HG03045 (cell line): ENCODE measurements at regions not wholly inside any gene's neighbourhood (a gene's known extent, or its start where the extent isn't known, plus 50 kb on each side); places are given as distances from the start of the nearest gene placed in this dataset.
"Not testable (repeated sequence)": the region's sequence is repeated elsewhere in the genome, so short reads cannot be mapped to it uniquely, and the experiment has no call there.

Source experiments
- ATAC-seq: cut with Tn5 transposase; IDR thresholded peaks from one replicate; pipeline ENCODE4 v1.9.1; 2021; ENCODE audit warnings: mild to moderate bottlenecking, moderate library complexity; ENCODE audit not compliant: unreplicated experiment

DNA sequence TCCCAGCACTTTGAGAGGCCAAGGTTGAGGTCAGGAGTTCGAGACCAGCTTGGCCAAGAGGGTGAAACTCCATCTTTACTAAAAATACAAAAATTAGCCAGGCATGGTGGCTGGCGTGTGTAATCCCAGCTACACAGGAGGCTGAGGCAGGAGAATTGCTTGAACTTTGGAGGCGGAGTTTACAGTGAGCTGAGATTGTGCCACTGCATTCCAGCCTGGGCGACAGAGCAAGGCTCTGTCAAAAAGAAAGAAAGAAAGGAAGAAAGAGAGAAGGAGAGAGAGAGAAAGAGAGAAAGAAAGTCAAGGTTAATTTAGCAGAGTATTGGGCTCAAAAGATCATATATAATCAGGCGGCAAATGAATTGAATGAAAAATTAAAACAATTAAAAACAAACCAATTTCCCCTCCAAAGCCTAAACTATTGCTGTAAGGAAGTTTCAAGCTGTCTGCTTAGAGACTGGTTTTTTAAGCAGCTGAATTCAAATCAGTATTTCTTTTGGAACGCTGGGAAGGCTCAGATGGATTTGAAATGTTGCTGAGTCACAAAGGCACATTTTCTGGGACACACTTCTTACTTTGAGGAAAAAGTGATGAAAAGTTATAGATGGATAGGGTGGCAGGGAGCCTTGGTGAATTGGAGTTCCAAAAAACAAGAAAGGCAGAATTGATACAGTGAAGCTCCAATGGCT lies 81.3 kb upstream of the BHLHE40 start:
- no peak for ATAC-seq

DNA sequence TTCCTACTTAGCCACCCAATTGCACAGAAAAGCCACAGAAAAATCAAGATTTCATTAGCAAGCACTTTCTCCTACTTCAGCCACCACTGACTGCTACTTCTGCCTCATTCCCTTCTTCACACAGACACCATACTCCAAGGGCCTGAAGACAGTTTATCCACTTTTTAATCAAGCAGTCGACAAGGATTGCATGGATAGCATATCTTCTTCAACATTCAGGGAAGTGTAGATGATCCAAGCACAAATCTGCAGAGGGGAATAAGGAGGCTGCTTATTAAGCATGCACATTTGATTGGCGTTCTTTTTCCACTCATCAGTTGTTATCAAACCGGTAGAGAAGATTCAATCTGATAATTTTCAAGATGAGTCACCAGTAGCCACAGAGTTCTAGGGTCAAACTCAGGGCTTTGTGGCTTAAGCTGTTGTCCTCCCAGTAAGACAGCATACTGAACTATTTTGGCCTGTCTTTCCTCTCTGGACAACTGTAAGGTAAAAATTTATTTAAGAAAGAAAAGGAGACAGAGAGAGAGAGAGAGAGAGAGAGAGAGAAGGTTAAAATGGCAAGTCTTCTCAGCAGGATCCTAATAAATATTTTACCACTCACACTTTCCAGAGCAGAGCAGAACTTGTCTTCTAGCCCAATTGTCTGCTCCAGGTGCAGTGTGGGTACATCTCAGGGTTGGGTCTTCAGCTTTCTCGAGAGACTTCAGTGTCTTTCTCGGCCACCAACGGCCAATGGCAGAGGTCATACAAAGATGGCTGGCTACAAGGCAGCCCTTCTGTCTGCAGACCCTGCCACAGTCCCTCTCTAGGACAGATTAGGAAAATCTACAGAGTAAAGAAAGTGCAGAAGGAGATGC lies 80.6 kb upstream of the BHLHE40 start:
- peak; percentile 90 for ATAC-seq

DNA sequence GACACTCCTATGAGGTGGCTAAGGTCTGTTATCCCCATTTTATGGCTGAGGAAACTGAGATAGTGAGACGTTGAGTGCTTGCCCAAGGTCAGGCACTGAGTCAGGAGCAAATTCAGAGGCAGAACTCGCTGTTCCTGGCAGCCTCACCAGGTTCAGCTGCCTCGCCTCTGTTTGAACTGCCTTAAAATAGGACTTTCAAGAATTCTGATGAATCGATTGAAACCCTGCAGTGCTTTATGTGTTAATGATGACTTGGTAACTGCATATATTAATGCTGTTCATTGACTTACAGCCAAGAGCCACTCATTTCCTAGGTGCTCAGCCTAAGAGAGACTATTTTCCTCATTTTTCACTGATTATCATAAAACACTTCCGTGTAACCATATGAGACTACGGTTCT lies 79.5 kb upstream of the BHLHE40 start:
- ATAC-seq, result no peak

DNA sequence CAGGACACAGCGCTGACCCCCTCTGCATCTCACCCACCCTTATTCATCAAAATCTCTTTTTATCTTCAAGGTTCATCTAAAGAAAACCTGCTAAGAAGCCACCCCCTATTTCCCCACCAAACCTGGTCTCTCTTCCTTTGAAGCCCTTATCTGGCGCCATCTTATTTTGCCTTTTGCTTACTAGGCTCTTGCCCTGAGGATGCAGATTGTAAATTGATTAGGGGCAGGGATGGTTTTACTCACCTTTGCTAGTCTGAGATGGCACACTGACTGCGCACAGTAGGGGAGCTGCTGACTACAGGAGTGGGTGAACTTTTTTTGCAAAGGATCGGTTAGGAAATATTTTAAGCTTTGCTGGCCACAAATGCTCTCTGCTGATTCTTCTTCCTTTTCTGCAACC lies 78.9 kb upstream of the BHLHE40 start:
- no peak for ATAC-seq

DNA sequence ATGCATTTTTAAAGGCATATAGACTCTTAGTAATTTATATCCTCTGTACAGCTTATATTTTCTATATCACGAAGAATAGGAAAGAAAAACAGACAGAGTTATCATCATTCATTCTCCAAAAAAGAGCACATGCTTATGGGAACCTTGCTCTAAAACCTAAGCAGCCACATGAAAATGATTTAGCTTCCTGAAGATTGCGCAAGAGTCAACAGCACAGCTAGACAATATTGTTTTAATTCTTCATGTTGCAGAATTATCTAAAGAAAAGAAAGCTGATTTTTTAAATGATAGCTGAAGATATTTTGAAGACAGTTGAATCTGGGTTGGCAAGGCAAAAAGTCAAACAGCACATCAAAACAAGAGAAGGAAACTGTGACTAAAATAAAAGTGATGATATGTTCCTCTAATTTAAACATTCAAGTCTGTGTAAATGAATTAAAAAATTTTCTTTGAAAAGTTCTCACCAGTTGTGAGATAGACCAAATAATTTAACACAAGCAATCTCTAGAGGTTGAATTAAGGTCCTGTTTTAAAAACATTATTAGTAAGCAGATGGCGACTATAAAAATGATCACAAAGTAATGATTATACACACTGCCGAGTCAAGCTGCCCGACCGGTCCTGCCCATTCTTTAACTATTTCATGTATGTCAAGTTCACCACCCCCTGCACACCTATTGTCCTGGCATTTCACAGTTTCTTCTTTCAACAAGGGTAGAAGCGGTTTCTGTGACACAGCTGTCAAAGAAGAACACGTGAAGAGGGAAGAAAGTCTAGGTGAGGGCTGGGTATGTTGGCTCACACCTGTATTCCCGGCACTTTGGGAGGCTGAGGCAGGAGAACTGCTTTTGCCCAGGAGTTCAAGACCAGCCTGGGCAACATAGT lies 74.2 kb upstream of the BHLHE40 start:
- no peak for ATAC-seq

DNA sequence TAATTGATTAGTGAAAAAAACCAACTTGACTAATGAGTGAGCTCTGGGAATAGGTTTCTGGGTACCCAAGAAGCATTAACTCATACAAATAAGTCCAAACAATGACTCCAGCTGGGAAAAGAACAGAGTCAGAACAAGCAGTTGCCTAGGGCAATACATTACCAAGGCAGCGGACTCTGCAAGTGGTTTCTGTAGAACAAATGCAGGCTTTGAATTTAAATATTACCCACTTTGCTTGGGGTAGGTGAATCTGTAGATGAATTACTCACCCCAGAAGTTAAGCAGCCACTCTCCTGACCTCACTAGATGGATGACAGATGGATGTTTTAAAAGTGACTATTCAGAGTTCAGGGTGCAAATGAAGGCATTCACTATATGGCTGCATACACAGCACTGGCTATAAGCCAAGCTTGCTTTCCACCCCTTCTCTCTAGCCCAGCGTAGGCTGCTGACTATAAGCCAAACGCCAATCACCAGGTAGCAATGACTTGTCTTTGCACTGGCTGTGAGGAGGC lies 73.1 kb upstream of the BHLHE40 start:
- no peak for ATAC-seq

DNA sequence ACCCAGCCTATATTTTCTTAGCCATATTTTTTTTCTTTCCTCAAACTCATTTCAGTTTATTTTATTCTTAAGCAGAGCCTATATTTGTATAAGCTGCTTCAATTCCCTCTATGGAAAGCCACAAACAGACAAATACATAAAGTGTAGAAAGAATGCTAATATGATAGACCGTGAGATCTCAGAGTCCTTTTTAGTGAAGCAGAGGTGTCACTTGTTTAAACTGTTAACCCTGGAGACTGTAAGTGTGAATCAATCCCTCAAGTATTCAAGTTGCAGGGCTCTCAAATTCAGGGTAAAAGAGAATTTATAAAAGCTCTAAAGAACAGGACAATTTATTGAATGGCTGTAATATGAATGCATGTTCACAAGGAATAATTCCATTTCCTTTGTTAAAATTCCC lies 72.2 kb upstream of the BHLHE40 start:
- no peak for ATAC-seq

DNA sequence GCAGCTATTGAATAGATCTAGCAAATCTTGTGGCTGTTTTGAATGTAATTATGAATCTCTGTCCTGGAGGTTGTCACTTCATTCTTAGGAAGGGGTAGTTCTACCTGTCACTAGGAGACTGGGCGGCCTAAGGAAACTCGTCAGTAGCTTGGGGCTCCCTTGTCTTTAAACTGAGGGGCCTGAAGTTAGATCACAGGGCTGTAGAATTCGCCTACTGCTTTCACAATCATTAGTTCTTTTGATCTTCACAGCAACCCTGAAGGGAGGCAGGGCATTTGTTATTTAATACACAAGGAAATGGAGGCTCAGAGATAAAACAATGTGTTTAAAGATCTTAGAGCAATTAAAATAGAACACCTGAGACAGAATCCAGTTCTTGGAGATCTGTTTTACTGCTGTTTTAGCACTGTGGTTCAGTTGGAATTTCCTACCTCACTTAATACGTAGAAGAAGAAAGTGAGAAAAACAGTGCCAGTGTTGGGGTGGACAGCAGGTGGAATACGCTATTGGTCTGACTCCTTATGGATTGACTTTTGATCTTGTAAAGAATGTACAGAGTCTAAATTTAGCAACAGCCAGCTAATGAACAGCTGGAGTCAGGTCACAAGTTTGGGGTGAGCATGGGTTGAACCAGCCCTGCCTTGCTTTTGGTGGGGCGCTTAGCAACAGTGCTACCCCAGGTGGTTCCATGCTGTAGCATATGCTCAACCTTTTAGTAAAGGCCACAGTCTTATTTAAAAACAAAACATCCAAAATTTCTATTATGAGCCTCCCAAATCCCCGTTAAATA lies 71.4 kb upstream of the BHLHE40 start:
- ATAC-seq, result no peak

GRCh38 chr3:4908433-4909156 lies 70.6 kb upstream of the BHLHE40 start:
- no peak for ATAC-seq

DNA sequence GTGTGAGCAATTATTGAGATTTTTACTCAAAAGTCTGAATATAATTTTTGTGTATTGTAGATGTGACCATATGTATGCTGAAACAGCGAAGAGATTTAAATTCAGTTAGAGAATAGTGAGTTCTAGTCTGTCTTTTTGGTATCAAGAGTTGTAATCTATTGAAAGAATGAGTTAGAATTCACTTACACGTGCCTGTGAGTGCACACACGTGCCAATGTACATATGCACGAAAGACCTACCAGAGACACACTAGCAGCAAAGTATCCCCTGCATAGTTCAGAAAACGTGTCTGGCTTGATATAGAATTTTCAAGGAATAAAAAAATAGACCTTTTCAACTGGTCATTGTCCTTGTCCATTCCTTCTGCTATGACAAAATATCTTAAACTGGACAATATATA lies 64.8 kb upstream of the BHLHE40 start:
- ATAC-seq, result no peak

DNA sequence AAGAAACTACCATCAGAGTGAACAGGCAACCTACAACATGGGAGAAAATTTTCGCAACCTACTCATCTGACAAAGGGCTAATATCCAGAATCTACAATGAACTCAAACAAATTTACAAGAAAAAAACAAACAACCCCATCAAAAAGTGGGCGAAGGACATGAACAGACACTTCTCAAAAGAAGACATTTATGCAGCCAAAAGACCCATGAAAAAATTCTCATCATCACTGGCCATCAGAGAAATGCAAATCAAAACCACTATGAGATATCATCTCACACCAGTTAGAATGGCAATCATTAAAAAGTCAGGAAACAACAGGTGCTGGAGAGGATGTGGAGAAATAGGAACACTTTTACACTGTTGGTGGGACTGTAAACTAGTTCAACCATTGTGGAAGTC lies 57.6 kb upstream of the BHLHE40 start:
- ATAC-seq, result not testable (repeated sequence)

DNA sequence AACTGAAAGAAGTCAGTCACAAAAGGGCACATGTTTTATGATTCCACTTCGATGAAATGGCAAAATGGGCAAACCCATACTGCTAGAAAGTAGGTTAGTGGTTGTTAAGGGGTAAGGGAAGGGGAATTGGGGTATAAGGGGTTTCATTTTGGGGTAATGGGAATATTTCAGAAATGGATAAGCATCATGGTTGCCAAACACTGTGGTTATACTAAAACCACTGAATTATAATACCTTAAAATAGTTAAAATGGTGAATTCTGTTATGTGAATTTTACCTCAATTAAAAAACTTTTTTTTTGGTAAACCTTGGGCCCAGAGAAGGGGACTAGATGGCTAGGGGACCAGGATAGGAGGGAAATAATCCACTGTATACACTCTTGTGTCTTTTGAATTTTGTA lies 52.3 kb upstream of the BHLHE40 start:
- ATAC-seq, result no peak

DNA sequence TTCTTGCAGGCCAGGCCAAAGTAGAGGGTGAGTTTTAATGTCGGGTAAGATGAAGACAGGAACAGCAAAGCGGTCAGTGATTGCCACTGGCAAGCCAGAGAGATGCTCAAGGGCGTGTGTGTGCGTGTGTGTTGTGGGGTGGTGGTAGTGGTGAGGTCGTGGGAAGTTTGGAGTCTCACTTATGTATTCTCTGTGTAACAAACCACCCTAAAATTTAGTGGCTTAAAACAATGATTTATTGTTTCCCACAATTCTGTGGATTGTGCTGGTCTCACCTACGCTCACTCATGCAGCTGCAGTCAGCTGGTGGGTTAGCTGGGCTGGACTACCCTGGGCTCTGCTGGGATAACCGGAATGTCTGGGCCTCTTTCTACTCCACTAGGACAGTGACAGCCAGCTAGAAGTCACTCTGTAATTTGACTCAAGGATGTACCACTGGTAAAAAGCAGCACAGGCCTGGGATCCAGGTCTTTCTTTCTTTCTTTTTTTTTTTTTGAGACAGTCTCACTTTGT lies 50.9 kb upstream of the BHLHE40 start:
- ATAC-seq, result no peak
